ENCODE measurements at regions not wholly inside any gene's neighbourhood (a gene's known extent, or its start where the extent isn't known, plus 50 kb on each side); places are given as distances from the start of the nearest gene placed in this dataset.

DNA sequence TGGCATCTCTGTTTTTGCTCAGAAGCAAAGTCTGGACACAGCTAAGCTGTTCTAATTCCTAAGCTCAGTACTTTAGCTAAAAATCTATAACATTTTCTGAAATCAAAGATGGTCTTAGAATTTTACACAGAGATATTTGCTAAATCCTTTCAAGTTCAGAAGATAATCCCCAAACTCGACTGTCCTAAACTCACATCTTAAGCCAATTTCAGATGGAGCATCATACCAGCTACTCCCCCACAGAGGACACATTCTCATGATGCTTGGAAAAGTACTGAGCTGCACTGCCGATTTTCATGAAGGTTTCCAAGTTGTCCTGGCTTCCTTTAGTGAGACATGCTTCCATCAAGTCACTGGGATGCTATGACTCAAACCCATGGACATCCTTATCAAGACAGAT lies 535.5 kb downstream of the SUCLG1 start:
- TF ChIP-seq EZH2 (optimal IDR thresholded peaks at IDR 0.05; ENCODE audit: low read depth, low read length): no peak
- TF ChIP-seq, protein P1, sequence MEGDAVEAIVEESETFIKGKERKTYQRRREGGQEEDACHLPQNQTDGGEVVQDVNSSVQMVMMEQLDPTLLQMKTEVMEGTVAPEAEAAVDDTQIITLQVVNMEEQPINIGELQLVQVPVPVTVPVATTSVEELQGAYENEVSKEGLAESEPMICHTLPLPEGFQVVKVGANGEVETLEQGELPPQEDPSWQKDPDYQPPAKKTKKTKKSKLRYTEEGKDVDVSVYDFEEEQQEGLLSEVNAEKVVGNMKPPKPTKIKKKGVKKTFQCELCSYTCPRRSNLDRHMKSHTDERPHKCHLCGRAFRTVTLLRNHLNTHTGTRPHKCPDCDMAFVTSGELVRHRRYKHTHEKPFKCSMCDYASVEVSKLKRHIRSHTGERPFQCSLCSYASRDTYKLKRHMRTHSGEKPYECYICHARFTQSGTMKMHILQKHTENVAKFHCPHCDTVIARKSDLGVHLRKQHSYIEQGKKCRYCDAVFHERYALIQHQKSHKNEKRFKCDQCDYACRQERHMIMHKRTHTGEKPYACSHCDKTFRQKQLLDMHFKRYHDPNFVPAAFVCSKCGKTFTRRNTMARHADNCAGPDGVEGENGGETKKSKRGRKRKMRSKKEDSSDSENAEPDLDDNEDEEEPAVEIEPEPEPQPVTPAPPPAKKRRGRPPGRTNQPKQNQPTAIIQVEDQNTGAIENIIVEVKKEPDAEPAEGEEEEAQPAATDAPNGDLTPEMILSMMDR (IDR thresholded peaks at IDR 0.05; ENCODE audit: low read length): no peak
